Adrenal gland (tissue), 9 donors: ENCODE measurements at regions not wholly inside any gene's neighbourhood (a gene's known extent, or its start where the extent isn't known, plus 50 kb on each side); places are given as distances from the start of the nearest gene placed in this dataset.

ENCODE experiments used
- DNase-seq, 7 donors: peaks; one replicate each; pipeline ENCODE4 v3.0.0-alpha.2; 2019 to 2020
- H3K27ac ChIP-seq, 5 donors: fragments of 200-600 bp; sonication (generic) in 4 of 5; 1 replicate in 3 of 5; 2 replicates in 2 of 5; pipeline versions ENCODE4 v1.5.1 to v1.8.0; 2016 to 2020; ENCODE audit warnings: mild to moderate bottlenecking in 1 of 5
- H3K27me3 ChIP-seq: fragments of 200-600 bp; 2 replicates; pipeline ENCODE4 v1.8.0; 2021
- H3K36me3 ChIP-seq, 2 donors: fragments of 200-600 bp; replicated peaks in 1 of 2; 1 replicate in 1 of 2; 2 replicates in 1 of 2; pipeline versions ENCODE4 v1.5.1 to v1.8.0; 2018 to 2022
- H3K4me1 ChIP-seq, 2 donors: fragments of 200-600 bp; replicated peaks in 1 of 2; 1 replicate in 1 of 2; 2 replicates in 1 of 2; pipeline versions ENCODE4 v1.5.1 to v1.8.0; 2018 to 2021
- H3K4me3 ChIP-seq, 4 donors: fragments of 200-600 bp; sonication (generic) in 3 of 4; one replicate each; pipeline ENCODE4 v1.5.1; 2016 to 2018
- H3K9me3 ChIP-seq, 3 donors: fragments of 200-600 bp; sonication (generic) in 1 of 3; replicated peaks in 1 of 3; 1 replicate in 2 of 3; 2 replicates in 1 of 3; pipeline versions ENCODE4 v1.5.1 to v1.8.0; 2016 to 2021
- CTCF ChIP-seq, 6 experiments: fragments of 450-650 bp in 4 of 6; fragments of 200-600 bp in 2 of 6; sonication (generic) in 1 of 6; IDR thresholded peaks; 1 replicate in 5 of 6; 2 replicates in 1 of 6; pipeline versions ENCODE4 v1.5.1 to v1.8.0; 2016 to 2021; ENCODE audit warnings: antibody characterized with exemption in 6 of 6, mild to moderate bottlenecking in 2 of 6, moderate library complexity in 1 of 6
- POLR2A ChIP-seq, 2 donors: fragments of 450-650 bp; IDR thresholded peaks; one replicate each; pipeline ENCODE4 v1.6.1; 2017; ENCODE audit warnings: antibody characterized with exemption in 2 of 2, mild to moderate bottlenecking in 2 of 2, moderate library complexity in 1 of 2
- WGBS, 4 donors: extraction: QIAGEN DNeasy Blood & Tissue Kit in 2 of 4; methylation state at CpG; one replicate each; pipeline versions ENCODE4 v1.1.5 to v1.1.7; 2013 to 2017; 5-methylcytosine and 5-hydroxymethylcytosine counted together
- intact Hi-C, 2 donors: fragments of 100-400 bp; cut with DNase I; formaldehyde crosslinking; loops; one replicate each; pipeline versions ENCODE4 v1.14.1 to v1.15.0; 2022 to 2023
- donor health status: healthy with polysubstance abuse.
- donor health status: Bipolar disorder and iron deficiency.
- donor health status: DM: yes; HTN: yes; CAD: no.
- donor health status: DM: no; HTN: no; CAD: no.
- donor health status: DM: no; HTN: no; CAD: no.

DNA sequence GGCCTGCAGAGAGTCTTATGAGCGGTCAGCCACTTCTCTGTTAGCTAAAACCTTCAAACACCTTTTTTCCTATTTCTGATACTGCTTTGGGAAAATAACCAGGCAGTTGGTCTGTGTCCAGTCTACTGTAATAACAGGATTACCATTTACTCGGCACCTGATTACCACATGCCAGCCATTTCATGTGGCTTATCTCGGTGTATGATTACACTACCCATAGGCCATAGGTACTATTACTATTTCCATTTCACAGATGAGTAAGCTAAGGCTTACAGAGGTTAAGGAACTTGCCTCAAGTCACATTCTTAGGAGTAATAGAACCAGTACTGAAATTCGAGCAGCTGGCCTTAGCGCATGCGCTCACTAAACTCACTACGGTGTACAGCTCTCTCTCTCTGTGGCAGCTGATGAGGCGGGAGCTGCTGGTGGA, 147.2 kb upstream of the L3MBTL4 start:
- no peak for TF ChIP-seq CTCF (IDR thresholded peaks at IDR 0.05)
- no peak for TF ChIP-seq POLR2A (IDR thresholded peaks at IDR 0.05)
- Histone ChIP-seq H3K4me1 (no peaks in the 10 kb centered on the region), H3K9me3 (no peaks in the 10 kb centered on the region), H3K36me3 (no peaks in the 10 kb centered on the region), H3K27me3 (no peaks in the 10 kb centered on the region), H3K27ac (no peak overlapping the region), H3K4me3 (no peak overlapping the region)
- 78 to 90% (median 85%) methylated on average over 8 of the region's 8 CpGs for WGBS, 4 donors
- no peak for DNase-seq
- intact Hi-C loops: loop anchor here in 1 of 2 donors (10.0 kb wide), 1 partner anchor 163 kb away; the partner anchor contains the start of gene ARHGAP28

DNA sequence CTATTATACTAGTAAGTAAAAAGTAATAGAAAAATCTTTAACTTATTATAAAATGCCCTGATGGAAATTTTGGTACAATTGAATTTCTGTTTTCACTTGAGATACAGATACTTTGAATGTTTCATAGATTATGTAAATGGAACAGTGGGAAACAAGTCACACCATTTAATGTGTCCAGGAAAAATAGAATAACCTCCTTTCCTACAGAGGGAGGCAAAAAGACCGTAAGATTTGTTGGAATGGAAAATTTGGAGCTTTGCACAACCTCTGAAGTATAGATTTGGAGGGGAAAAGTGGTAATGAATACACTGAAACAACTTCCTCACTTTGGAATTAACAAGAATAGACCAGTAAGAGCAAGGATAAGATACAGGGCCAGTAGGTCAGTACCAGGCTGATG, 149.2 kb upstream of the L3MBTL4 start:
- no peaks in the 10 kb centered on the region for H3K36me3 ChIP-seq
- 88 to 91% (median 89%) methylated on average over 1 of the region's 1 CpG for WGBS, 4 donors
- H3K4me1 ChIP-seq: no peaks in the 10 kb centered on the region
- TF ChIP-seq POLR2A (IDR thresholded peaks at IDR 0.05) (no peak), CTCF (IDR thresholded peaks at IDR 0.05) (no peak)
- no peak overlapping the region for H3K27ac ChIP-seq
- intact Hi-C loops: loop anchor here in 1 of 2 donors (10.0 kb wide), 1 partner anchor 161 kb away; the partner anchor contains the start of gene ARHGAP28
- H3K4me3 ChIP-seq: no peak overlapping the region
- H3K9me3 ChIP-seq: no peaks in the 10 kb centered on the region
- no peak for DNase-seq
- H3K27me3 ChIP-seq: no peaks in the 10 kb centered on the region

GRCh38 chr18:6564950-6565814, 150.5 kb upstream of the L3MBTL4 start:
- intact Hi-C loops: loop anchor here in 1 of 2 donors (10.0 kb wide), 1 partner anchor 160 kb away; the partner anchor contains the start of gene ARHGAP28
- H3K27me3 ChIP-seq: no peaks in the 10 kb centered on the region
- DNase-seq: no peak
- no peaks in the 10 kb centered on the region for H3K4me1 ChIP-seq
- H3K4me3 ChIP-seq: no peak overlapping the region
- no peak overlapping the region for H3K27ac ChIP-seq
- TF ChIP-seq CTCF (IDR thresholded peaks at IDR 0.05): no peak
- no peak for TF ChIP-seq POLR2A (IDR thresholded peaks at IDR 0.05)
- H3K9me3 ChIP-seq: no peaks in the 10 kb centered on the region
- no peaks in the 10 kb centered on the region for H3K36me3 ChIP-seq
- WGBS, 4 donors: 85 to 90% (median 90%) methylated on average over 4 of the region's 4 CpGs

DNA sequence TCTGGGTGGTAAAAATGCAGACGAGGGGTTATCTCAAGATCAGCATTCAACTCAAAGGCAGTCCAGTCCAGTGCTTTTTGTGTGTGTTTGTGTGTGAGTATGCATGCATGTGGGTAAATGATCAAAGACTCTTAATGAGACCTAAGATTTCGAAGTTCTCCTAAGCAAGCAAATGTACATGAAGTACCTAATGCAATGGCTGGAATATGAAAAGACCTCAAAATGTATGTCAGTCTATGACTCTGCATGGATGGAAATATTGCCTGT, 151.0 kb upstream of the L3MBTL4 start:
- no peak for DNase-seq
- Histone ChIP-seq H3K36me3 (no peaks in the 10 kb centered on the region), H3K9me3 (no peaks in the 10 kb centered on the region), H3K27me3 (no peaks in the 10 kb centered on the region), H3K4me3 (no peak overlapping the region), H3K4me1 (no peaks in the 10 kb centered on the region), H3K27ac (no peak overlapping the region)
- TF ChIP-seq POLR2A (IDR thresholded peaks at IDR 0.05) (no peak), CTCF (IDR thresholded peaks at IDR 0.05) (no peak)
- 74 to 87% (median 77%) methylated on average over 2 of the region's 2 CpGs for WGBS, 4 donors
- intact Hi-C loops: loop anchor here in 1 of 2 donors (10.0 kb wide), 1 partner anchor 159 kb away; the partner anchor contains the start of gene ARHGAP28
